ENCODE measurements at regions not wholly inside any gene's neighbourhood (a gene's known extent, or its start where the extent isn't known, plus 50 kb on each side); places are given as distances from the start of the nearest gene placed in this dataset.

GRCh38 chr12:19054035-19054434, 75.5 kb upstream of the PLEKHA5 start (continued):
- no peak for TF ChIP-seq SIN3A (conservative IDR thresholded peaks at IDR 0.05 in 1 of 2, IDR thresholded peaks at IDR 0.05 in 1 of 2; ENCODE audit: low read depth in 1 of 2, low read length in 2 of 2)
- TF ChIP-seq RXRA (IDR thresholded peaks at IDR 0.05; ENCODE audit: insufficient read depth, low read depth, low read length), result no peak
- no peak for TF ChIP-seq KDM5A (IDR thresholded peaks at IDR 0.05; ENCODE audit: low read length)
- no peak for TF ChIP-seq RBBP5 (IDR thresholded peaks at IDR 0.05; ENCODE audit: borderline replicate concordance, low read depth, low read length)
- TF ChIP-seq ASH2L (IDR thresholded peaks at IDR 0.05; ENCODE audit: low read length), result no peak
- TF ChIP-seq NRF1 (IDR thresholded peaks at IDR 0.05; ENCODE audit: low read depth, low read length), result no peak
- TF ChIP-seq EGR1 (IDR thresholded peaks at IDR 0.05; ENCODE audit: borderline replicate concordance, low read depth, low read length), result no peak

Measured in H1 (cell line).